NCI-H526 (cell line): ENCODE measurements at regions not wholly inside any gene's neighbourhood (a gene's known extent, or its start where the extent isn't known, plus 50 kb on each side); places are given as distances from the start of the nearest gene placed in this dataset.

Experiments
- DNase-seq, 2 experiments: peaks; one replicate each; lab custom pipeline; 2025; lab: John Stamatoyannopoulos, UW

DNA sequence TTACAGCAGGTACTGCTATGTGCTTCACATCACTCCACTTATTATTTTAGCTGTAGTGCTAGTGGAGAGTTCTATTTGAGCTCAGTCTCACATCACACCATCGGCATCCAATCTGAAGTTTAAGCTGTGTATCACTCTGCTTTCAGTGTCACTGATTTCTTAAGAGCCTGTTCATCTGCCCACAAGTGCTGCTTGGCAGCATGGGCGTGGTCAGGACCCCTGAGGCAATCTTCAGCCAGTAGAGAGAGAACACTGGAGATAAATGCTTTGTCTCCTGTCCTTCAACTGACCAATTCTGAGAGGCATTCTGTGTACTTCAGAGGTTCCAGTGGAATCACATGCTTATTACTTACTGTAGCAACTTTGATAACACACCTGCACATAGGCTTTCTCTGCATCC lies 728.8 kb downstream of the RPS29 start:
- no peak for DNase-seq

DNA sequence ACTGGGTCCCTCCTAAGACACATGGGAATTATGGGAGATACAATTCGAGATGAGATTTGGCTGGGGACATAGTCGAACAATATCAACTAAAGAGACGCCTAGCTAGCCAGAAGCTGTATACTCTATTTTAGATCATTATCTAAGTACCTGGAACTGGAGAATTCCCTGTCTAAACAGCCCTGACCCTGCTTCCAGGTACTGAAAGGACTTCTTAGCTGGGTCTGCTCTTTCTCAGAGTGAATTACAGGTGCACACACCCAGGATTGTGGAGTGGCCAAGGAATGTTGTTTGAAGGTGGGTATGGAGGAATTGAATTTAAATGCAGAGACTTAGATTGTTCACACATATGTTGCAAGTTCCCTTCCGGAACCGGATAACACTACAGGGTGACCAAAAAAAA lies 733.0 kb downstream of the RPS29 start:
- DNase-seq: no peak

DNA sequence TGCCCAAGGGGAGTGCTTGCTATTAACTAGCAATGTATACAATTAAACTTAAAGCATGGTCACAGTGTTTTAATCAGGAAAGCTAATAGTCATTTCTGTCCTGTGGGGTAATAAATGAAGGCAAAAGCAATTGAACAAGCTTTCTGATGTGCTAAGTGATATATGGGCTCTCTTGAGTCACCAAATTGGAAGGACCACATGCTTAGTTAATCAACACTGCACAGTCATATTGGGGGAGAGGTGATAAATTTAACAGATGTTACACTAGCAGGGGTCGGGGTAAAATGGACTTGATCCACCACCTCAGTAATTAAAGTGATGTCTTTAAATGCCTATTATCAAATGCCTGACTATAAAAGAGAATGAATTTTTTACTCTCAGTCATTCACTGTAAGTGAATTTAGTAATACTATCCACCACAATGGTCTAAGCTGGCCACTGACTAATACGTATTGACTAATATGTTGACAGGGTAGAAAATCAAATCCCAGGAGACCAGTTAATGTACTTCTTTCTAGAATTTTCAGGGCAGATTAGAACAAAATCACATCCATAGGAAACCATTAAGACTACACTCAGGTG lies 736.3 kb downstream of the RPS29 start:
- DNase-seq: no peak

DNA sequence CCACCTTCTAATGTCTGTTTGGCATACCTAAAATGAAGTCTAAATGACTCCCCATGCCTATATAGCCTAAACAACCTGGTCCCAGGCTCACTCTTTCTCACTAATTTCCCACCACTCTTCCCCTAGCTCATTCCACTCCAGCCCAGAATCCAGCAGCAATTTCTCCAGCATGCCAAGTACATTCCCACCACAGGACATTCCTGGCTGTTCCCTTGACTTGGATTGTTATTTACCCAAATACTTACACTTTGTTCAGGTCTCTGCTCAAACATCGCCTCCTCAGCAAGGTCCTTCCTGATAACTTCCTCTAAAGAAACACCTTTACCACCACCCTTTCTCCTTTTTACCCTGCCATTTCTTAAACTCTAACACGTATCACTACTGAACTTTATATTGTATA lies 743.4 kb downstream of the RPS29 start:
- no peak for DNase-seq

DNA sequence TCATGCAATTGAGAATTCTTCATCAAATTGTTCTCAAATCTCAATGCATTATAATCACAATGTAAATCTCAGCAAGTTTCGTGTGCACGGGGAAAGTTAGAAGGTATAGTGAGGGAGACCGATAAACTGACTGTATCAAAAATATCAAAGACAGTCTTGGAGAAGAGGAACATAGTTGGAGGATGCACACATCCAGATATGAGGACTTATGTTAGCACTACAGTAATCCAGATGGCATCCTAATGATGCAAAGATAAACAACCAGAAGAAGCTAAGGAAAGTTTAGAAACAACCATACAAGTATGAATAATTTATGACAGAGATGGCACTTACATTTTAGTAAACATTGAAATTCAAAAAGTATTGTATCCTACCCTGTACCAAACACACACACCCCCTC lies 760.1 kb downstream of the RPS29 start:
- DNase-seq: no peak

DNA sequence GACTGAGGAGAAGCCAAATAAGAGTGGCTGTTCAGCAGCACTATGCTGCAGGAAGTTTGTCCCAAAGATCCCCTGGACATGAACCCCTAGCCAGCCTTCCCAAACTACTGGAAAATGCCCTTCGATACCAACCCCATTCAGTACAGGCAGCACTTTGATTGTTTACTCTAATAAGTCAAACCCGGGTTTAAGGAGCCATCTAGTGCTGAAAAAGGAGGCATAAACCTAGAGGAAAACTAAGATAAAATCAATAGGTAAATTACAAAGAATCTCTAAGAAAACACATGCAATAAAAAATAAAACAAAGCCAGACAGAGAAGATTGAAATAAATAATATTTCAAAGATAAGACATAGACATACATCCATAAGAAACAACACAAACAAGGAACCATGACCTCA lies 771.6 kb downstream of the RPS29 start:
- no peak for DNase-seq

DNA sequence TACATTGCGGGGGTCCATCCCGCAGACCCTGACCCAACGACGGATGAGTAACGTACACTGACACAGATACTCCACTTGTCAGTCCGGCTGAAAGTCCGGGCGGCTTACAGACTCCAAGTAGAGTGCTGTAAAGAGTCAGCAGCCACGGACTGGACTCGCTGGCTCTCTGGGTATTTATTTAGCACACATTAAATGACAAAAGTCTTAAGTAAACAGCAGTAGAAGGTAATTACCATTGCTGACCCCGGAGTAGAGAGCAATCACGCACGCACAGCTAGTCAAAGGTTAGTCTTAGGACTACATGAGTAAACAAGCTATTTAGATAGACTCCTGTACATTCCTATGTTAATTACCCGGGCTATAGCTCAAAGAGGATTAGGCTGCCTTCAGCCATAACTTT lies 780.9 kb downstream of the RPS29 start:
- no peak for DNase-seq

DNA sequence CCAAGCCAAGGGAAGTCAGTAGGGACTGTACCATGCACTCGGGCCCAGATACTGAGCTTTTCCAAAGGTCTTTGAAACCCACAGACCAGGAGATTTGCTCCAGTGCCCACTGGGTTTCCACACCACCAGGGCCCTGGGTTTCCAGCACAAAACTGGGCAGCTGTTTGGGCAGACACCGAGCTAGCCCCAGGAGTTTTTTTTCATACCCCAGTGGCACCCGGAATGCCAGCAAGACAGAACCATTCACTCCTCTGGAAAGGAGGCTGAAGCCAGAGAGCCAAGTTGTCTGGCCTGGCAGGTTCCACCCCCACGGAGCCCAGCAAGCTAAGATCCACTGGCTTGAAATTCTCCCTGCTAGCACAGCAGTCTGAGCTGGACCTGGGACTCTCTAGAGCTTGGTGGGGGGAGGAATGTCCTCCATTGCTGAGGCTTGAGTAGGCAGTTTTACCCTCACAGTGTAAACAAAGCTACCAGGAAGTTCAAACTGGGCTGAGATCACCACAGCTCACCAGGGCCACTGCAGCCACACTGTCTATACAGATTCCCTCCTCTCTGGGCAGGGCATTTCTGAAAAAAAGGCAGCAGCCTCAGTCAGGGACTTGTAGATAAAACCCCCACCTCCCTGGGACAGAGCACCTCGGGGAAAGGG lies 793.7 kb downstream of the RPS29 start:
- DNase-seq: no peak

DNA sequence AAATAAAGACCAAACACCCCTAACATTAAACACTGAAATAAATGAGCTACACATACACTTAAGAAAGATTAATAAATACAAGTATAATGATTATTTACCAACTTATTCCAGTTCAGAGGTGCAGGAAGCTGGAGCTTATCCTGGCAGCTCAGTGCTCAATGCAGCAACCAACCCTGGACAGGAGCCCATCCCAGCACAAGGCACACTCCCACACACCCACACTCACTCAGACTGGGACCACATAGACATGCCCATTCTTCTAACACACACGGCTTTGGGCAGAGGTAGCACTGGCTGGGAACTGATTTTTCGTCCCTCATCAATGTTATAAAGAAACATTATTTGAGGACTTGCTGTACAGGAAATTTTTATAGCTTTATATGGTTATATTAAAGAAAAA lies 797.4 kb downstream of the RPS29 start:
- no peak for DNase-seq

DNA sequence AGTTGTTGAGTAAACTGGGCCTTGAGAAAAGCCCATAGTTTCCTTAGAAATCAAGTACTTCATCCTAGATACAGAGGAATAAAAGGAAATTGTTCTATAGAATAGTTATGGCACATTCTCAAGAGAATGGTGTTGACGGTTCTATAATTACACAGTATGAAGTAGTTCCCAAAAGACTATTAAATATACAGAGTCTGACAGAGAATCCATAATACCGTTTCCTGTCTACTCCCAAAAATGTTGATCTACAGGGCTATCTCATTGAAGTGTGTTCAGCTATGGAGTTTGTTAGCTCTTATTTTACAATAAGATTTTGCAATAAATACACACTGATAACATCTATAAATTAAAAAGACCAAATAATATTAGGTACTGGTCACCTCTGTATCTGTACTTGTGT lies 799.7 kb downstream of the RPS29 start:
- no peak for DNase-seq

DNA sequence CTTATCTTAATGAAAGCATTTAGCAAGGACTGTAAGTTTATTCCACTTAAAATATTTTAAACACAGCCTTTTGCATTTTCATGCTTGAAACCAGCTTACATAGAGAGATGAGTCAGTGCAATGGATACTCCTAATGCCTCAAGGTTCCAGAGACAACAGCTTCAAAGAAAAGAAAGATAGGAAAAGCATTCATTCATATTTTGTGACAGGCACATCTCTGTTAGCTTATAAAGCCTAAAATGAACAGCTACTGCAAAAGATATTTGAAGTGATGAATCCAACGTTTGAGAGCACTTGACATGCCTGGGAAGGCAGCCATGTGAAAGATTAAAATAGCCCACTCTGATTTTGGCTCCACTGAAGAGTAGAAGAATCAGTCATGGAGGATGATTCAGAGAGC lies 814.5 kb downstream of the RPS29 start:
- no peak for DNase-seq

DNA sequence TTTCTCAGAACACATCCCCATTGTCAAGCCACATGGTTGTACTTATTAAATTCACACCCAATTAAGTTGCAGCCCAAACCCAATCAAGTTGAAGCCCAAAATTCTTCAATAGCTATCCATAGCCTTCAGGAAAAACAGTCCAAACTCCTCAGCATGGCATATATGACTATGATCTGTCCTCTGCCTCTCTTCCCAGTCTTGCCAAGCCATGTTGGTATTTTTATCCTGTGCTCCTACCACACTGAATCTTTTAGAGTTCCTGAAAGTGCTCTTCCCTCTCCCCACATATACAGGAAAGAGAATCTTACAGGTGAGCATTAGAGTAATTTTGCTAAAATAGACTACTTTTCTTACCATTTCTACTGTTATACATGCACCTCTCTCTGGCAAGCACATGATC lies 834.9 kb downstream of the RPS29 start:
- no peak for DNase-seq

DNA sequence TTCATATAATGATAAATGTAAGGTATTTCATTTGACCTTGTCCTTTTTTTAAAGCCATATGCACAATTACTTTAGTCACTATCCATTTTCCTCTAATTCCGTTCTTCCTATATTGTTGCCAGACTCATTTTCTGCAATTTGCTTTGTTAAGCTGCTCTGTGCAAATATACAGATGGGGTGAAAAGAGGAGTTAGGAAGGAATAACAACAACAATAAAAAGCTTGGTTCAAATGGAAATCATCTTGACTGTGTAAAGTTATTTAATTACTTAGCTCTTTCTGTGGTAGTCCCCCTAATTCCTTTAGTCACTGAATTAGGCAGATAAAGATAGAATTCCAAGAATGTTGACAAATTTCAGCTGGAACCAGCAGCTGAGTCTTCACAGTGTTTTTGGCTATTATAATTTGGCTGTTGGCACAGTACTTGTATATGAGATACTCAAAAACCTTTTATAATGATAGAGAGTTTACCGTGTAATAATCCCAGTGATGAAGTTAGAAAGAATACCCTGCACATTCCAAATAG lies 838.0 kb downstream of the RPS29 start:
- no peak for DNase-seq

DNA sequence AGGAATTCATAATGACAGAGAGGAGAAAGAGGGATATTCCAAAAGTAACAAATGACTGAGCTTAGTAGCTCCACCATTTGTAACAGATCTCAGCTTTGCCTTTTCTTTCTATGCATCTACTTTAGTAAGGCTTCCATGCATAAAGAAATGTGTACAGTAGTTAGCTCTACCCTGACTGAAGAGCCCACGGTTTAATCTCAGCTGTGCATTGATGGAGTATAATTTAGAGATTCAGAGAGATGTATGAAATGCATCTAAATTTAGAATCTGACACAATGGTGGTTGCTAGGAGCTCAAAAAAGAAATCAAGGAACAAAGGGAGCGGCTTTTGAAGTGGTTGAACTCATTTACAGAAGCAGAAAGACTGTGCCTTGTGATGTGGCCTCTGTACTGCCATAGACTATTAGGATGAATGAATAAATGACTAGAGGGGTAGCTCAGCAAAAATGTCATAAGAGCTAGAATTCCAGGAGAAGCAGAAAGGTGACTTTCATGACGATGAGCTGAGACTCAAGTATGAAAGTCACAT lies 838.6 kb downstream of the RPS29 start:
- DNase-seq: no peak

DNA sequence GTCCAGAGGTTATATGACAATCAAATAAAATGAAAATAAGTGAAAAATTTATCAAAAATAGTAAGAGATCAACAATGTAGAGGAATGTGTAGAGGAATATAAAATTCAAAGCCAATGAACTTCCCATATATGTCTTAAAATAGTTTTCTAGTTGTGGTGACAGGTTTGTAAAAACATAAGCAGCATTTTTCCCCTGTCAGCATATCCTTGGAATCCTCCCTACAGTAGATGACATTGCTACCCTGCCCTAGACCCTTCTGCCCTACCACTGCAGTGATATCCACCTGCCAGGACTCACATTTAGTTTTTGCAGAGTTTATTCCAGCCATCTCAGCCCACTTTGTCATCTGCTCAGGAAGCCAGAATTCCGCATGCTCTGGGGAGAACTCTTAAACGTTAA lies 842.0 kb downstream of the RPS29 start:
- DNase-seq: no peak

DNA sequence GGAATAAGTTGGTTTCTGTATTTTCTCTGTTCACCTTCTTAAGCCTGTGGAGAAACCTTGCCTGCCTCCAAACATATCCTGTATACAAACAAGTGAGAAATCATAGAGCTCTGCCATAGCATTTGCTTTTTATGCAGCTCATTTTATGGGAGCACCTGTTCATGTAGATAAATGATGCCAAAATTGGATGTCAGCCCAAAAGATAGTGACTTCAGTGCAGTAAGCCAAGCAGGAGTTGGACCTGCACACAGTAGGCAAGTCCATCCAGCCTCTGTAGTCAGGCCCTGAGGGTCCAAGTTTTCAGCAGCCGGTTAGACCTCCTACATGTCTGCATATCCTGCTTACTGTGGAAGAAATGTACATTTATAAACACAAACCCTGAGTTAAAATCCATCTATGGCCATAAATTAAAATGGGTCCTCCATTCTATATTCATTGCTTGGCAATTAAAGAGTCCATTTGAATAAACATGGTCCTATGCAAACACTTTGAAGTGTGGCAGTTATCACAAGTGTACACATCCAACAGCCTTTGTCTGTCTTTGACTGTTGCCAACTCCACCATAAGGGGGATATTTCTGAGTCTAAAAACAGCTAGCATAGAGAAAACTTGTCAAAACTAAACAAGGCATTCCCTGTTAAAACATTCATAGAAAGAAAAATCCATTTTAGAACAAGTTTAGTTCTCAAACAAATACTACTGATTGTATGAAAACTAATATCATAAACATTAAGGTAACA lies 847.8 kb downstream of the RPS29 start:
- peak; percentile 76 to 79 for DNase-seq

DNA sequence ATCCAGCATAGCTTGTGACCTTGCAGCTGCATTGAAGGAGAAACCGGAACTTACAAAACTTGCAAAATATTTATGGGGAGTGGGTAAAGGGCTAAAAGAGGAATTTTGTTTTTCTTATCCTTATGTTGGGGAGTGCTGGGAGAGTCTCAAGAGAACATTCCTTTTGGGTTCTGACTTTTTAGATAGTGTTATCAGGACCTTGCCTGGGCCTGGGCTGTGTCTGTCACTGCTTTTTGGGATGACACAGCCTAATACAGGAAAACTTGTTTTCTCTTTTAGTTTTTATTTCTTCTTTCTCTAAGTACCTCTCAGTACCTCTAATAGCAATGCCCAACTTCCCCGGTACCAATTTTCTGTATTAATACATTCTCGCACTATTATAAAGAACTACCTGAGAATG lies 850.6 kb downstream of the RPS29 start:
- no peak for DNase-seq

DNA sequence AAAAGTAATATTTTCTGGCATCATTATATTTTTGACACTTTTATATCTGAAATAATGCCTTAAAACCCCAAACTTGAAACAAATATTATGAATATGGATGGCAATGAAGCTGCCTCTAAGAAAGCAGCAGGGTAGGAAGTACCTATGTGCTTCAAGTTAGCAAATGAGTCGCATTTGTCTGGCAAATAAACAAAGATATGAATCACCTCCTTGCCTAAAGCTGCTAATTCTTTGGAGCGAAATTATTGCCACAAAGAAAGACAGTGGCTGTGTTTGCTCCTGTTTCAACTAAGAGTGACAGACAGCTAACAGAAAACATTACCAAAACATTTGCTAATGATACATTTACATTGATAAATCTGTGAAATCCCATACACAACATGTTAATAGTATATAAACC lies 854.9 kb downstream of the RPS29 start:
- no peak for DNase-seq

DNA sequence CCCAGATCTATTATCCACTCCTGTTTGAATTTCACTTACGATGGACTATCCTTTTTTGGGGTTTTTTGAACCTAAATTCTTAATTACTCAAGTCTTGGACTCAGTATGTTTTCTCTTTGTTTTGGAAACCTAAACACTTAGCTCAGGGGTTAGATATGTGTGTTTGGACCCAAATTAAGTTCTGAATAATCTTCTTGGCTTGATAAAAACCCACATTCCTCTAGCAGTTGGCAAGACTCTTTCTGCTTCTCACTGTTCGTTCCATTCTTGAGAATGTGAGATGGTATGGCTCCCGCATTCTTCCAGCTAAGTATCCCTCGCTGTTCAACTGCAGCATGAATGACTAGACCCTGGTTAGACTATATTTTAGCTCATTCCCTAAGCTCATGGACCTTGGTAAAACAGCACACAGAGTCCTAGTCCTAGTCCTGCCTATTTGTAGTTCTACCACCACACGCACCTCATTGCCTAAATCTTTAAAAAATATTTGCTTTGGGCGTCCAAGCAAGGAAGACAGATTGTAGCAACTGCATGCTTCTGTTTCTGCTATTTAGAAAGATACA lies 860.0 kb downstream of the RPS29 start:
- DNase-seq: no peak

DNA sequence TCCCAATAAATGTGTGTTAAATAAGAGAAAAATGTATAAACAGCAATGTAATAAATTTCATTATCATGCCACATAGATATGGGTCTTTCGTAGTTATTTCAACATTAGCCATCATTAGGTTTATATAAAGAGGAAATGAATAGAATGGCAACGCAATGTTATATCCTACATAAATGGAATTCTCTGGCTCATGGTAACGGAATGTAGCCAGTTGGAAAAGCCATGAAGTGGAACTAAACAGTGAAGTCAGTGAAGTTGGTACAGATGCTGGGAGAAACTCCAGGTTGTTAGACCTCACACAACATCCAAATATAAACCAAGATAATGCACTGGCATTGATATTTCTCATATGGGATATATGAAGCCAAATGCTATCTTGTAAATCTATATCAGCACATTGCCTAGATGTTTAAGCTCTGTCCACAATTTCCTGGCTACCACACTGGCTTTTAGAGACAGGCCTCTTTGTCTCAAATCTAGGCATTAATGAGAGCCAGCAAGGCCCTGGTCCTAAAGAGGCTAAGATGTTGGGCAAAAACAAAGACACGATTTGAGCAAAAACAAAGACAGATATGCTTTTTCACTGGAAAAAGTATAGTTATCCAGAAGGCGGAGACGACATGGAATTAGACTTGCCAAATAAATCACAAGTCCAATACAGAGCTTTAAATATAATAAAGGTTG lies 861.0 kb downstream of the RPS29 start:
- no peak for DNase-seq

DNA sequence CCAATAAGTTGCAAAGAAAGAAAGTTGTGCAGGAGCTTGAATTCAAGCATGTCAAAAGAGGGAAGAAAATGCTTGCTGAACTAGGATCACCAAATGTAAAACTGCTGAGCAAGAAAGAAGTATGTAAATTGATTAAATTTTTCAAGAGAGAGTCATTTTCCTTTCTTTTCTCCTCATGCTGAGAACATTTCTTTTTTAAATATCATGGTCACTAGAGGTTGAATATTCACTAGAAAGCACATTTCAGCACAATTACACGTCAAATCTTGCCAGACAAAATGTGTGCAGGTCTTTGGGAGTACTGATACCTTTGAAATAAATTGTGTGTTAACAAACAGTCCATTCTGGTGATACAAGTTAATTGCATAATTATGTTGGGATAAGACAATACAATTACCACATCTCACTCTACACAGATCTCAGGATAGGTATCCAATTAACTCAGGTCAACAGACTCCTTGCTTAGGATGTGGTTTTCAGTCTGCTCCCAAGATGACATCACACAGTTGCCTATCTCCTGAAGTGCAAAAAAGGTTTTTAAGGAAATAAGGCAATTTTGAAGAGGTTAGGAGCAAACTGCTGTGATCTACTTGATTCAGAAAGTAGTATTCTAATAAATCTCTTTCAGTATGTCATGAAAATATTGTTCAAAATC lies 862.2 kb downstream of the RPS29 start:
- no peak for DNase-seq

DNA sequence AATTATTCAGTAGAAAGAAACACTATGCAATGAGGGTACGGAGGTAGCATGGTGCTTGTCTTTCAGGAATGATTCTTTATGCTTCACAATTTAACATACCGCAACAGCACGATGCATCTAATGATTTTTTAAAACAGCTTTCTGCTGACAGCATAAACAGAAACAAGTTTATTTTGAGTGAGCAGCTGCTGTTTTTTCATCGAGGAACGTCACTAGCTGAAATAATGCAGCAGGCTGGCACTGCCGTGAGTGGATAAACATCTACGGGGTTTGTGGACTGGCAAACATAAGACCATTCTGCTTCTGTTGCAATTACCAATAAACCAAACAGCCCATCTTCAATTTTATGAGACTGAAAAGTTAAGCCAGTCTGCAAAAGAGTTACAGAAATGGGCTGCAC lies 871.8 kb downstream of the RPS29 start:
- no peak for DNase-seq
